ENCODE measurements at regions not wholly inside any gene's neighbourhood (a gene's known extent, or its start where the extent isn't known, plus 50 kb on each side); places are given as distances from the start of the nearest gene placed in this dataset.
"Not testable (repeated sequence)": the region's sequence is repeated elsewhere in the genome, so short reads cannot be mapped to it uniquely, and the experiment has no call there.

DNA sequence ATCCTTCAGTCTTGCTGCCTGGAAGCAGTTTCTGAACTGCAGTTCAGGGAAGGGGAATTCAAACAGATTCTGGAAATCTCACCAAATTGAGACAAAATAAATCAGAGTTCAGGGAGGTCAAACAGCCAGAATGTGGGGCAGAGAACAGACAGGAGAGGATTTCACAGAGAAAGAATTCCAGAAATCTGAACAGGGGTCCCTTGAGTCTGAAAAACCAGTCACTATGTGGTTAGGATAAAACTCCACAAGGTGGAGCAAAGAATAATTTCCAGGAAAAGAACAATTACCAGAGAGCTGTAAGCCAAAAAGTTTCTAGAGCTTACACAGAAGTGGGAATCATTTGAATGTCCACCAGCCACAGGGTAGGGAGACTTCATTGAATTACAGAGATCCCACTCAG is 84.7 kb downstream of the URB2 start:
- Mint-ChIP-seq H3K36me3 (no peaks in the 10 kb centered on the region), H3K27ac (no peak overlapping the region), H3K4me1 (no peaks in the 10 kb centered on the region), H3K9me3 (ENCODE audit: low read depth) (peaks cover 3% of the 10 kb centered on the region), H3K4me3 (no peak overlapping the region), H3K27me3 (peaks cover 15% of the 10 kb centered on the region)
- no peak for DNase-seq
- CTCF ChIA-PET, result no interaction called here
- ATAC-seq, result no peak

DNA sequence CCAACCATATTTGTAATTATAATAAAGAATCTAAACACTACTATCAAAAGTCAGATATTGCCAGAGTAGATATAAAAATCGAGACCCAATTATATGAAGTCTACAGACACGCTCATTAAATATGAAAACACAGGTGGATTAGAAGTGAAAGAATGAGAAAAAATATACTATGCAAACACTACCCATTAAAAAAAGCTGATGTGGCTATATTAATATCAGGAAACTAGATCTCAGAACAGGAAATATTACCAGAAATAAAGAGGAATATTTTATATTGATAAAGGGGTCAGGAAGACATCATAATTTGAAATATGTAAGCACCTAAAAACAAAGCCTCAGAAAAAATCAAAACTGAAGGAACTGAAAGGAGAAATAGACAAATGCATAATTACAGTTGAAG is 88.3 kb downstream of the URB2 start:
- ATAC-seq, result no peak

DNA sequence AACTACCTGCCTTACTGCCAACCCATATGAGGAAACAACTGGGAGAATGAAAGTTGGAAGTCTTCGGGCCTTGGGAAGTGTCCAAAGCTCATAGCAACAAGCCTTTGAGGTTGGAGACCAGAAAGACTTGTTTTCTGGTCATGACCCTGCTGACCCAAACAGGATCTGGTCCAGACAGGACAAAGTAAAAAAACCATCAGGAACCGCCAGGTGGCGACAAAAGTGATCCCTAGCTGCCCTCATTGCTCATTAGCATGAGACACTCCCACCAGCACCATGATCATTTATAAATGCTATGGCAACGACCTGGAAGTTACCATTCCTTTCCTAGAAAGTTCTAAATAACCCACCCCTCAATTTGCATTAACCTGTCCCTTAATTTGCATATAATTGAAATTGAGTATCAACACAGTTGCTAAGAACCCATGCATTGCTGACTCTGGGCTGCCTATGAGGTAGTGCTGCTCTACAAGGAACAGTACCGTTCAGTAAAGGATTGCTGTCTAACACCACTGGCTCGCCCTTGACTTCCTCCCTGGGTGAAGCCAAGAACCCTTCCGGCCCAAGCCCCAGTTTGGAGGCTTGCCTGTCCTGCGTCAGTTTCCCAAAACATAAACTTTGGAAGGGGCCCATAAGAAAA is 89.0 kb downstream of the URB2 start:
- Mint-ChIP-seq H3K36me3 (no peaks in the 10 kb centered on the region), H3K4me1 (no peaks in the 10 kb centered on the region), H3K27me3 (peaks cover 6% of the 10 kb centered on the region), H3K4me3 (no peak overlapping the region), H3K9me3 (ENCODE audit: low read depth) (no peaks in the 10 kb centered on the region), H3K27ac (no peak overlapping the region)
- DNase-seq (peak; percentile 67), ATAC-seq (no peak)
- CTCF ChIA-PET, result interaction anchor here (0.6 to 1.4 kb wide), 6 partner anchors 13 to 594 kb away, joined by 3 to 6 read pairs (median 4); no protein-coding TSS in a partner anchor

More for the DNA sequence above, 88.3 kb downstream of the URB2 start:
- no peaks in the 10 kb centered on the region for H3K4me1 Mint-ChIP-seq
- no peak overlapping the region for H3K4me3 Mint-ChIP-seq
- H3K27ac Mint-ChIP-seq, result no peak overlapping the region
- H3K9me3 Mint-ChIP-seq (ENCODE audit: low read depth), result no peaks in the 10 kb centered on the region
- CTCF ChIA-PET, result interaction anchor here (1.1 to 1.3 kb wide), 3 partner anchors 65 to 455 kb away, joined by 3 read pairs; no protein-coding TSS in a partner anchor
- peaks cover 6% of the 10 kb centered on the region for H3K27me3 Mint-ChIP-seq
- no peaks in the 10 kb centered on the region for H3K36me3 Mint-ChIP-seq
- no peak for DNase-seq

DNA sequence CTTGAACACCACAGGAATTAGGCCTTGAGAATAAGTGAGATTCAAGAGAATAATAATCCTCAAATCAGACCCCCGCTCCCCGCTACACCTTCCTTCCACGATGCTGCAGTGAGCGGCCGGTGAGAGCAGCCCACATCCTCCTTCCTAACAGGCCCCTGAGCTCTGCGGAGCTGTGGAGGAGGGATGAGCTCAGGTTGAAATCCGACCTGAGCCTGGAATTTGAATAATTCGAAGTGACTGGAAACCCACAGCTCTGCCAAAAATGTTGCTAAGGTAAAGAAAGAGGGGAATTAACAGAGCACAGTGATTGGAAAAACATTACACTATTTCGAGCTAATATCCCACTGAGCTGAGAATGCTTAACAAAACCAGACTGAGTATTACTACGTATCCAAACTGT is 90.0 kb downstream of the URB2 start:
- Mint-ChIP-seq H3K9me3 (ENCODE audit: low read depth) (no peaks in the 10 kb centered on the region), H3K4me1 (no peaks in the 10 kb centered on the region), H3K27ac (no peak overlapping the region), H3K36me3 (no peaks in the 10 kb centered on the region), H3K4me3 (no peak overlapping the region), H3K27me3 (no peaks in the 10 kb centered on the region)
- no peak for ATAC-seq
- CTCF ChIA-PET, result interaction anchor here (0.7 to 1.5 kb wide), 4 partner anchors 10 to 596 kb away, joined by 3 to 6 read pairs (median 4); no protein-coding TSS in a partner anchor
- no peak for DNase-seq

DNA sequence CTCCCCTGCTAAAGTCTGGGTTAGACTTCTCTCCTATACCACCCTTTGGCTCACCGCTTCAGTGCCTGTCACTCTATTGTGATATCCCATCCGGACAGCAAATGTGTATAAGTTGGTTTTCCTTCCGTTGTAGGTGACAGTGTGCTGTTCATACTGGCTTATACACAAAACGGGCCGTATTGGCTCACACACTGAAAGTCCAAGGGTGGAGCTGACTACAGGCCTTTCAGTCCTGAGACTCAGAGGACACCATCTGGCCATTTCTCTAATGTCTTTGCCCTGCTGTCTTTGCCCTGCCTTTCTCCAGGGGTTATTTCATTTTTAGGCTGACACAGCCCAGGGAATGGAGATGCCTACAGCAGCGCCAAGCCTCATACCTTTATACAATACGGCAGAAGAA is 90.7 kb downstream of the URB2 start:
- CTCF ChIA-PET, result interaction anchor here (0.7 to 1.5 kb wide), 3 partner anchors 11 to 595 kb away, joined by 3 to 5 read pairs (median 3); no protein-coding TSS in a partner anchor

DNA sequence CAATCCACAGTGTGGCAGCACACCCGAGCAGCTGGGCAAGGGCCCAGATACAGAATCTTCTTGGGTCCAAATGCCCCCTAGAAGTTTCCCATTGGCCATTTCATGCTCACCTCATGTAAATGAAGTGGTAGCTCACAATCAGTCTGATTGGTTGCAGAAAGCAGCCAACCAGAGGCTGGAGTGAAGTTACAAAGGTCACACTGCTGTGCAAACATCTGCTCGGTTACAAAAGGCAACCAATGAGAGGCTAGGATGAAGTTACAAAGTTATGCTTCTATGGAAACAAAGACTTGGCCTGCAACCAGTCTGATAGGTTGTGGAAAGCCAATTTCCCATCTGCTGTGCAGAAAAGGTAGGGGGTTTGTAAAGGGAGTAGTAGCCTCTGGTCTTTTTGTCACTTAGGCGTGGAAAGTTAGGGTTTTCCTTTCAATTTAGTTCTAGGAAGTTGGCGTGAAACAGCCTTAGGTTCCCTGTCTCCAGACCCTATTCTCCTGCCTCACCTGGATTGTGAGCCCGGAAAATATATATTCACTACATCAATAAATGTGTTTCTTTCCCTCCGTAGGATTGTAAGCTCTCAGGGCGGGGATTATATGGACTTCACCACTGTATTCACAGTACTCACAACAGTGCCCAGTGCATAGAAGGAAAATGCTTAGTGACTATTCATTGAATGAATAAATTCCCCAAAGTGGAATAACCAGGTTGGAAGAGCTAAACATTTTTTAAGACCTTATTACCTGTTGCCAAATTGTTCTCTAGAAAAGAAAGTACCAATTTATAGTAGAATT is 91.9 kb downstream of the URB2 start:
- no peak overlapping the region for H3K27ac Mint-ChIP-seq
- H3K4me3 Mint-ChIP-seq, result no peak overlapping the region
- no peaks in the 10 kb centered on the region for H3K36me3 Mint-ChIP-seq
- peaks cover 9% of the 10 kb centered on the region for H3K27me3 Mint-ChIP-seq
- H3K4me1 Mint-ChIP-seq, result no peaks in the 10 kb centered on the region
- no peak for ATAC-seq
- no peak for DNase-seq
- CTCF ChIA-PET, result interaction anchor here (1.1 to 1.3 kb wide), 2 partner anchors 32 to 38 kb away, joined by 3 read pairs; no protein-coding TSS in a partner anchor
- no peaks in the 10 kb centered on the region for H3K9me3 Mint-ChIP-seq (ENCODE audit: low read depth)

More for the DNA sequence above, 90.7 kb downstream of the URB2 start:
- DNase-seq, result no peak
- H3K9me3 Mint-ChIP-seq (ENCODE audit: low read depth), result no peaks in the 10 kb centered on the region
- ATAC-seq, result no peak
- H3K27me3 Mint-ChIP-seq, result peaks cover 3% of the 10 kb centered on the region
- H3K4me1 Mint-ChIP-seq, result no peaks in the 10 kb centered on the region
- H3K36me3 Mint-ChIP-seq, result no peaks in the 10 kb centered on the region
- H3K27ac Mint-ChIP-seq, result no peak overlapping the region
- H3K4me3 Mint-ChIP-seq, result no peak overlapping the region

DNA sequence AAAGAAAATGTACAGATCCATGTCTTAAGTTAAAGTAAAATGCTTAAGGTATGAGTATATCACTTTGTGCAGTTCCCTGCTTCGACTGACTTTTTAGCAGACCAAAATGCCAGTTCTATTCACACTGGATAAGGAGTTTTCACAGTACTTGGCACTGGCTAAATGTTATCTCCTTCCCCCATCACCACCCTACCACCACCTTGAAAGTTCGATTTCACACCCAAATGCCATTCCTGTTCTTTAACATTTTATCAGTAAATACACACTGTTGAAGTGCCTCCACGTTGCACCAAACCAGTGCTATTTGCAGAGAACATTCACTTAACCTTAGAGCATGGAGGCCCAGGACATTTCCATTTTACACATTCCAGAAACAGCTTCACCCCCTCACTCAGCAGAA is 100.0 kb downstream of the URB2 start:
- DNase-seq (no peak), ATAC-seq (no peak)
- H3K4me3 Mint-ChIP-seq, result no peak overlapping the region
- H3K27me3 Mint-ChIP-seq, result peaks cover 18% of the 10 kb centered on the region
- H3K9me3 Mint-ChIP-seq (ENCODE audit: low read depth), result no peaks in the 10 kb centered on the region
- no peaks in the 10 kb centered on the region for H3K36me3 Mint-ChIP-seq
- CTCF ChIA-PET, result no interaction called here
- no peaks in the 10 kb centered on the region for H3K4me1 Mint-ChIP-seq
- H3K27ac Mint-ChIP-seq, result no peak overlapping the region

DNA sequence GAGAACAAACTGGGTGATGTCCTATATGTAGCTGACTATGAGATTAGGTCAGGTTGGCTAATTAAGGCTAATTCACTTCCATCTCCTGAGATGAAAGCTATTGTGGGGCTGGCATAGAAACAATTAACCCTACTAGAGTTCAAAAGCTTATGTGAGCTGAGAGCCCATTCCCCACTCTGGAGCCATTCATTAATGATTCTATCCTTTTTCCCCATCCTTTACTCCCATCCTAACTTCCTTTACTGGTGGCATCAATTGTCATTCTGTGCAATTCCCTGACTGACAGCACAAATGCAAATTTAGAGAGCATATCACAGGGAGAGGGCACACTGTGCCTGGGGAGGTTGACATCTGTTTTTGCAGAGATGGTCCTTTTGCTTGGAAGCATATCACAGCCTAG is 103.9 kb downstream of the URB2 start:
- no peak for ATAC-seq
- H3K4me1 Mint-ChIP-seq, result no peaks in the 10 kb centered on the region
- H3K27ac Mint-ChIP-seq, result no peak overlapping the region
- no peak for DNase-seq
- CTCF ChIA-PET, result no interaction called here
- H3K27me3 Mint-ChIP-seq, result peaks cover 18% of the 10 kb centered on the region
- no peaks in the 10 kb centered on the region for H3K36me3 Mint-ChIP-seq
- H3K4me3 Mint-ChIP-seq, result no peak overlapping the region
- no peaks in the 10 kb centered on the region for H3K9me3 Mint-ChIP-seq (ENCODE audit: low read depth)

DNA sequence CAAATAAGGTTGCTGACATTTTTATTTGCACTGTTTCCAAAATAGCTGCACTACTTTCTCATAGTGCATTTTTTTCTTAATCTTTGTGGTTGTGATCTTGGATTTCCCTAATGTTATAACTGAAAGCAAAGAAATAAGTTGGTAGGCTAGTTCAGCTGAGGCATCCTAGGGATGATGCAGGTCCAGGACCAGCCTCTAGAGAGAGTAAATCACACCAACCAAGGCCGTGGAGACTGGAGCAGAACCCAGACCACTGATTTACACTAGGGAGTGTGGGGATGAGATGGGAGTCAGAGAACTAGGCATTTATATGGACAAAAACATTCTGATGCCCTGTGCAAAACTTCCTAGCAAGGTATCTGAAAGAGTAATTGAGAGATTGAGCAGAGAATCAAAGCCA is 104.5 kb downstream of the URB2 start:
- Mint-ChIP-seq H3K9me3 (ENCODE audit: low read depth) (no peaks in the 10 kb centered on the region), H3K4me1 (no peaks in the 10 kb centered on the region), H3K27me3 (peaks cover 18% of the 10 kb centered on the region), H3K27ac (no peak overlapping the region), H3K36me3 (no peaks in the 10 kb centered on the region), H3K4me3 (no peak overlapping the region)
- CTCF ChIA-PET, result no interaction called here
- DNase-seq (no peak), ATAC-seq (no peak)

DNA sequence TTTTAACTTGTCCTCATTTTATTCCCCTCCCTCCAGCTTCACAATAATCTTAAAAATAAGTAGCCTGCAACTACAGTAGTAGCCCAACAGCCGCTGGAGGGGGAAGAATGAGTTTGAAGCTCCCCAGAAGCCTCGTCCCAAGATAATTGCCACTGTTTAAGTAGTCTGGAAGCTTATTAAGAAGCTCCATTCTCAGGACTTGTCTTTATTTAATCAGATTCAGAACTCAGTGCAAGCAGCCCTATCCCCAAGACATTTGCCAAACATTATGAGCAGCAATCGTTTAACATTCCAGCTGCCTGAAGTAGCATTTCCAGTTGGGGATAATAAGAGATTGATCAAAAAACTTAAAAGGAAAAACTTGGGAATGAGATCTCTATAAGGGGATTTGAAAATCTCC is 106.0 kb downstream of the URB2 start:
- no peak for DNase-seq
- Mint-ChIP-seq H3K4me1 (no peaks in the 10 kb centered on the region), H3K27me3 (peaks cover 18% of the 10 kb centered on the region), H3K4me3 (no peak overlapping the region), H3K27ac (no peak overlapping the region), H3K36me3 (no peaks in the 10 kb centered on the region), H3K9me3 (ENCODE audit: low read depth) (peaks cover 2% of the 10 kb centered on the region)
- no peak for ATAC-seq
- CTCF ChIA-PET, result no interaction called here

DNA sequence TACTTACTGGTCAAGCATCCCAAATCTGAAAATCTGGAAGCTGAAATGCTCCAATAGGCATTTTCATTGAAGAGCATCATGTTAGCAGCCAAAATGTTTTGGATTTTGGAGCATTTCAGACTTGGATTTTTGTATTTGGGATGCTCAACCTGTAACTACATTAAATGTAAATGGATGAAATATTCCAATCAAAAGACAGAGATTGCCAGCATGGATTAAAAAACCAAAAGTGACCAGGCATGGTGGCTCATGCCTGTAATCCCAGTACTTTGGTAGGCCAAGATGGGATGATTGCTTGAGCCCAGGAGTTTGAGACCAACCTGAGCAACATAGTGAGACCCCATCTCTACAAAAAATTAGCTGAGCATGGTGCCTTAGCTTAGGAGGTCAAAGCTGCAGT is 110.3 kb downstream of the URB2 start:
- H3K4me3 Mint-ChIP-seq, result no peak overlapping the region
- H3K36me3 Mint-ChIP-seq, result no peaks in the 10 kb centered on the region
- DNase-seq, result no peak
- H3K9me3 Mint-ChIP-seq (ENCODE audit: low read depth), result peaks cover 6% of the 10 kb centered on the region
- no peak overlapping the region for H3K27ac Mint-ChIP-seq
- ATAC-seq, result no peak
- H3K4me1 Mint-ChIP-seq, result peaks cover 1% of the 10 kb centered on the region
- CTCF ChIA-PET, result no interaction called here
- peaks cover 14% of the 10 kb centered on the region for H3K27me3 Mint-ChIP-seq

DNA sequence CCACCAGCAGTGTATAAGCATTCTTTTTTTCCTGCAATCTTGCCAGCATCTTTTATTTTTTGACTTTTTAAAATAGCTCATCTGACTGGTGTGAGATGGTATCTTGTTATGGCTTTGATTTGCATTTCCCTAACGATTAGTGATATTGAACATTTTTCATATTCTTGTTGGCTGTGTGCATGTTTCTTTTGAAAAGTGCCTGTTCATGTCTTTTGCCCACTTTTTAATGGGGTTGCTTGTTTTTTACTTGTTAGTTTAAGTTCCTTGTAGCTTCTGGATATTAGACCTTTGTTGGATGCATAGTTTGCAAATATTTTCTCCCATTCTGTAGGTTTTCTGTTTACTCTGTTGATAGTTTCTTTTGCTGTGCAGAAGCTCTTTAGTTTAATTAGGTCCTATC is 116.6 kb downstream of the URB2 start:
- ATAC-seq; DNase-seq; CTCF ChIA-PET; H3K36me3 Mint-ChIP-seq; H3K9me3 Mint-ChIP-seq (ENCODE audit: low read depth); H3K4me1 Mint-ChIP-seq; H3K27ac Mint-ChIP-seq; H3K4me3 Mint-ChIP-seq: not testable (repeated sequence)
- H3K27me3 Mint-ChIP-seq, result peaks cover 25% of the 10 kb centered on the region

DNA sequence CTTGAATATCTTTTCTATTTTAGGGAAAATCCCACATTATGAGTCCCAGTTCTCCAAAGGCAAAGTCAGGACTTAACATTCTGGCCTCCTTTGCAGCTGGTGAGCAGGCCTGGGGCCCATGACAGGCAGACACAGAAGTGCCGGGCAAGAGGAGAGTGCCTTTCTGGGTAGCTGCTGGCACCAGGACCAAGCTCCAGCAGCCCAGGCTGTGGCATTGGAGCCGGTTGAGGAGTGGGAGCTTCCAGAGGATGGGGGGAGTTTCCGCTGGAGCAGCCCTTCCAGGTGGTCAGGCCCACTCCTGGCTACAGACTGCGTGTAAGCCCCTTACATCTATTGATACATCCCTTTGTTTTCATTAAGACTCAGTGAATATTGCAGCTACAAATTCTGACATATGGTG is 123.9 kb downstream of the URB2 start:
- CTCF ChIA-PET, result no interaction called here
- no peak overlapping the region for H3K27ac Mint-ChIP-seq
- no peaks in the 10 kb centered on the region for H3K36me3 Mint-ChIP-seq
- H3K27me3 Mint-ChIP-seq, result peaks cover 17% of the 10 kb centered on the region
- H3K4me1 Mint-ChIP-seq, result peaks cover 11% of the 10 kb centered on the region
- H3K4me3 Mint-ChIP-seq, result no peak overlapping the region
- DNase-seq (no peak), ATAC-seq (no peak)
- H3K9me3 Mint-ChIP-seq (ENCODE audit: low read depth), result peaks cover 2% of the 10 kb centered on the region

DNA sequence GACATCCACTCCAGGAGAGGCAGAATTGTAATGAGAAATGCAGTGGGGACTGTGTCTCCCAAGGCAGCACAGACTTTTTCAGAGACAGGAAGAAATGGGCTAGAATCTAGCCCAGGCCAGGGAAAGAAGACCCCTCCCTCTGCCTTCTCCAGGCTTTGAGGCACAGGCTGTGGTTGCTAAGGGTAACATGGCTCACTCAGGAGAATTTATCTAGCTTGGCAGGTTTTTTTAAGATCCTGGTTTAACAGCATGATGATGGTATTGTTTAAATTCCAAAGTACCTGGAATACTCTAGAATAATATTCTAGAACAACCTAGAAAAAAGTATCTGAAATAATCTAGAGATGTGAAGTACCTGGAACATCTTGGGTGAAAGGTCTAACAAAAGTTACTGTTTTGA is 125.6 kb downstream of the URB2 start:
- no peaks in the 10 kb centered on the region for H3K36me3 Mint-ChIP-seq
- no peak overlapping the region for H3K4me3 Mint-ChIP-seq
- peaks cover 11% of the 10 kb centered on the region for H3K4me1 Mint-ChIP-seq
- peaks cover 2% of the 10 kb centered on the region for H3K9me3 Mint-ChIP-seq (ENCODE audit: low read depth)
- no peak for ATAC-seq
- CTCF ChIA-PET, result no interaction called here
- no peak overlapping the region for H3K27ac Mint-ChIP-seq
- DNase-seq, result no peak
- H3K27me3 Mint-ChIP-seq, result peaks cover 8% of the 10 kb centered on the region

Measured in activated CD8-positive, alpha-beta memory T cell treated with anti-CD3 and anti-CD28 coated beads, Interleukin-2, amount 10 ng/mL, durations not matched to agents 7 days and 5 days (primary cell).